HG03469 (cell line): ENCODE measurements at regions not wholly inside any gene's neighbourhood (a gene's known extent, or its start where the extent isn't known, plus 50 kb on each side); places are given as distances from the start of the nearest gene placed in this dataset.

Source experiments
- ATAC-seq: cut with Tn5 transposase; IDR thresholded peaks from one replicate; pipeline ENCODE4 v1.9.1; 2021; ENCODE audit warnings: mild to moderate bottlenecking, moderate library complexity, moderate number of reproducible peaks; ENCODE audit not compliant: unreplicated experiment

DNA sequence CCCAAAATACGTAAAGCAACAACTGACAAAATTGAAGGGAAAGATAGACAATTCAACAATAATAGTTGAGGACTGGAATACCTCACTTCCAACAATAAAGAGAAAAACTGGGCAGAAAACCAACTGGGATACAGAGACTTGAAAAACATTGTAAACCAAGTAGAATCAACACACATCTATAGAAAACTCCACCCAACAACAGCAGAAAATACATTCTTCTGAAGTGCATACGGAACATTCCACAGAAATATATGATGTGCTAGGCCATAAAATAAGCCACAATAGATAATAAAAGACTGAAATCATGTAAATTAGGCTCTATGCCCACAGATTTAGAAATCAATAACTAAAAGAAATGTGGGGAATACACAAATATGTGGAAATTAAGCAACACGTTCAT lies 98.4 kb upstream of the THBS1 start:
- ATAC-seq, result no peak

DNA sequence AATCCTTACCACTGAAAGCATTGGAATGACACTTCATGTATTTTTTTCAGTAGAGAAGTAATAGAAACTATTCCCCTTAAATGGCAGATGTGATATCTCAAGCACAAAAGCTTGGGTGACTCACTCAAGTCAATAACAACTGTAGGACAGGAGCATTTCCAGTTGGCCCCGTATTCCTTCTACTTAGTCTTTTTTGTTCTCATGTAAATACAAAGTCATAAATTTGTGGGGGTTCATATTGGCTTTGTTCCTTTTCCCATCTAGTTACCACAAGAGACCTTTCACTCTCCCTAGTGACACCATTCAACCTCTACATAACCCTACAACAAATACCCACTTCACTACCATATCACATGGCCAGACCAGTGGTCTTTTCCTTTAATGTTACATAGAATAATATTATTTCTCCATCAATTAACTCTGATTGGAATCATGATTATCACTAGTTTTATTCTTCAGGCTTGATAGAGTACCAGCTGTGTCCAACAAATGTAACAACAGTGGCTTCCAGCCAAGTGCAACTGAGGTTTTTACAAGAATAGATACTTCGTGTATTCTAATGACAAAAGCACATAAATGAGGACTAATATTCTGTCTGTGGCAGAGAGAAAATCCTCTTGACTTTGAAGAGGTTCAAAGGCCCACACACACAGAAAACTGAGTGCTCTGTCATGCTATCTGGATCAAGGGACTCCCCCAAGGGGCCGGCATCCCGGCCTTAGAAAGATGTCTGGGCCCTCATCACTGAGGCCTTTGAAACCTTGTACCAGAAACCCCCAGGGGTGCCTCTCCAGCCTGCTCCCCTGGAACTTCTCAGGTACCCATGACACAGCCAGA lies 94.0 kb upstream of the THBS1 start:
- ATAC-seq, result no peak

DNA sequence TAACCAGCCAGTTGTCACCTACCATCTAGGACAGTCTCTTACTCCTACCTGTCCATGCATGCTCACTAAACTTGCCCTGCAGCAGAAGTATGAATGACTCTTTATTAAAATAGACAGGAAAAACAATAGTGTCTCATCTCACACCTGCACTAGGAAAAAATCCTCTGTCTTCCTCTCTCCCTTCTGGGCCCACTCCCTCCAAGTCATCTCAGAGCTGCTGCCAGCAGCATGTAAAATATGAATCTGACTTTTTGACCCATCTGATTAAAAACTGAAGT lies 93.5 kb upstream of the THBS1 start:
- ATAC-seq, result no peak

DNA sequence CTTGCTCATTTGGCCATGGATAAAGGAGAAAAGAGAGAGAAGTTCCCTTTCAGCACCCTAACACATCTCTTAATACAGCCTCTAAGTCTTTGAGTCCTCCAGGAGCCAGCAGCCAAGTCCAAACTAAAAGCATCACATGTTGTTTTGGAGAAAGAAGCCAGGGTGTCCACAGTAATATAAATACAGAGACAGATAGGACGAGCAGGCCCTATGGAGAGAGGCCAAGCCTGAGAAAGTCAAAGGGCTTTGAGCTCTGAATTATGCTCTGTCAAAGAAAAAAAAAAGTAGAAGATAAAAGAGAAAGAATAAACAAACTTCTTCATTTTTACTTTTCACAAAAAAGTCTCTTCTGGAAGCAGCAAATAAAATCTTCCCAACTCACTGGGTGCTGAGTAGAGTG lies 92.4 kb upstream of the THBS1 start:
- ATAC-seq, result no peak

DNA sequence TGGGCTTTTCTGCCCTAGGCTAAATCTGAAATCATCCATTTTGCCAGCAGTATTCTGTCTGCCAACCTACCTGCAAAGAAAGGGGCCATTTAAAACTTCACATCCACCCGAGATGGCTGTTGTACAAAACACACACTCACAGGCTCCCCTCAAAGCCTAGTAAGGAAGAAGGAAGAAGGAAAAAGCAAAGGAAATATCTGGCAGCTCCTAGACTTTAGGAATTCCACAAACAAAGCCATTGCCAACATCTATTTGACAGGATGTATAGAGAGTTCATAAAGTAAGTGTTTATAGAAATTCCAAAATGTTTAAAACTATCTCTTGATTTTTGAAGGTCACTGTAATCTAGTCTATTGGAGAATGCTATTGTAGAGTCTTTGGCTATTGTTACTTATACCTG lies 91.9 kb upstream of the THBS1 start:
- ATAC-seq, result no peak

DNA sequence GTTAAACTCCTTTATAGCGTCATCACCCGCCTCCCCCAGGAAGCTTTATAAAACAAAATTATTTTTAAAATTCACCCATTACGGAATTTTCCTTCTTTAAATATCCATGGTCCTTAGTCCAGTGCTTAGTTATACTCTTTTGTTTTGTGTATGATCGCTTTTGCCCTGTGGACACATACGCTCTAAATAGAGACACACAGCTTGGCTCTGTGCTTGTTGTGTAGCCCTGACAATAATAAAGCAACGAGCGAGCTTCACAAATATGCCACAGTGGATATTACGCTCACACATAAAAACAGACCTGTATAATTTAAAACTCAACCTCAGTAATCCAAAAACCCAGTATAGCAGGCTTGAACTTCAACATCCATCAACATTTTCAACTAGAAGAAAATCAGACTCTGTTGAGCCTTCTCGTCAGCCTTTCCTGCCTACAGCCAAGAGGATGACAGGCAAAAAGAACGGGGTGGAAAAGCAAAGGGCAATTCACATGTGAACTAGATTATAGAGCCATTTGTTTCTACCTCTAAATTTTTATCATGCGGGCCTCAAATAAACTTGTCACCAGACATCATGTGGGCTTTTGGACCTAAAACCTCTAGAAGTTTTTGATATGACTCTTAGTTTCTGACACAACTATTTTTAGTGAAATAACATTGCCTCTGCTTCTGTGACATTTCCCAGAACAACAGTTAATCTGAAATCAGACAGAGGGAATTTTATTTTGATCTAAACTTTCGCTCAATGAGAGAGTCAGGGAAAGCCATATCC lies 89.6 kb upstream of the THBS1 start:
- ATAC-seq, result no peak

DNA sequence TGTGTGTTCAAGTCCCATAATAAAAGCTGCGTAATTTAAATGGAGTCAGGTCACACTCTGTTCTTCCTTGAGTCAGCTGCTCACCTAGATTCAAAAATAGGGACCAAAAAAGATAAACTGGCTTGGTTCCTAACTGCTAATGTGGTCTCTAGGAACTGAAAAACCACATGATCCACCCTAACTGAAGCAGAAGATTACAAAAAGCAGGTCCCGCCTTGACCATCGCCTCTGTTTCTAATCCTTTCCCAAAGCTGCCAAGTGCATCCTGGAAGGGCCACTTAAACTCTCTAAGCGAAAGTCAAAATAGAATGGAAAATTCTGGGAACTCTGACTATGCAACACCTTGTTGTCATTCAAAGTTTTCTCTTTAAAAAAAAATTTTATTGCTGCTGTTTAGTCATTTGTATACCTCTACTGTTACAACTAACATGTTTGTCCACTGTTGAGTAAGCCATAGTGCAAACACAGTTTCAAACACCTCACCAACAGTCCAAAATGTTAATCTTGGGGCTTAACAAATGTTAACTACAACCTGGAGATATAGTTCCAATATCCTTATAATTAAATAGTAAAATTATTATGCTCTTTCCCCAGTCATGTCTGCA lies 88.9 kb upstream of the THBS1 start:
- ATAC-seq, result no peak

DNA sequence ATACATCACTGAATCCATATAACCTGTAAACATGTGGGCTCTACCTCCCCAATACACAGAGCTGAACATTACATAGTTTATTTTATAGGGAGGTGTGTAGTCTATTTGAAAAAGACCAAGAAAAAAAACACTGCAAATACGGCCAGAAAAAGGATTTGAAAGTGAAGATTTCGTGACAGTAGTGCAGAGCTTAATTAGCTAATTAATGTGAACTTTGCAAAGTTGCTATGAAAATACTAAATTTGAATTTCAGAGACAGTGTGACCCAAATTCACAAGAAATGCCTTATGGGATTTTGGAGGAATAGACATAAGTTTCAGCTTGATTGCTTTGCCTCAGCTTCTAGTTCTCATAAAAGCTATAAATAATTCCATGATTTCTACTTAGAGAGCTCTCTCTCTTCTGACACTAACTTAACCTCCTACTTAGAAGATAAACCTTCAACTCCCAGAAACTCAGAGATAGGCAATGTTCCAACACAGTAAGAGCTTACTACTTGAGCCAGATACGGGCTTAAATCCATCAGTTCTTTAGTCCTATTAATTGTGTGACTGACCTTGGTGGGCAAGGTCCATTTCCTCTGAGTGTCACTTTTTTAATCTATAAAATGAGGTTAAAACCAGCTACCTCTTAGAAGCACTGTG lies 87.3 kb upstream of the THBS1 start:
- ATAC-seq, result no peak

DNA sequence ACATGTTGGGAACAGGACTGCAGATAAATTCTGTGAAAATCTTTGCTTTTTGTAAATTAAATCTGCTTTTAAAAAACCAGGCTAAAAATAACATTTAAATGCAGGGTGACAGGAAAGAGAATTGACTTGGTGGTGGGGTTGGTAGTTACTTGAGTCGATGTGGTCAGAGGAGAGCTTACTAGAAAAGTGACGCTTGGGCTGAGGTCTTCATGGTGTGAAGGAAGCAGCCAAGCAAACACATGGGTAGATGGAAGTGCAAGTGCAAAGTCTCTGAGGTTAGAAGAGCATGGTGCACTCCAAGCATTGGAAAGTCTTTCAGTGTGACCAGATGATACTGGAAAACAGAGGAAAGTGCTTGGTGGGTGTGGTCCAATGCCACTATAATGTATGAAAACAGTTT lies 86.4 kb upstream of the THBS1 start:
- no peak for ATAC-seq

DNA sequence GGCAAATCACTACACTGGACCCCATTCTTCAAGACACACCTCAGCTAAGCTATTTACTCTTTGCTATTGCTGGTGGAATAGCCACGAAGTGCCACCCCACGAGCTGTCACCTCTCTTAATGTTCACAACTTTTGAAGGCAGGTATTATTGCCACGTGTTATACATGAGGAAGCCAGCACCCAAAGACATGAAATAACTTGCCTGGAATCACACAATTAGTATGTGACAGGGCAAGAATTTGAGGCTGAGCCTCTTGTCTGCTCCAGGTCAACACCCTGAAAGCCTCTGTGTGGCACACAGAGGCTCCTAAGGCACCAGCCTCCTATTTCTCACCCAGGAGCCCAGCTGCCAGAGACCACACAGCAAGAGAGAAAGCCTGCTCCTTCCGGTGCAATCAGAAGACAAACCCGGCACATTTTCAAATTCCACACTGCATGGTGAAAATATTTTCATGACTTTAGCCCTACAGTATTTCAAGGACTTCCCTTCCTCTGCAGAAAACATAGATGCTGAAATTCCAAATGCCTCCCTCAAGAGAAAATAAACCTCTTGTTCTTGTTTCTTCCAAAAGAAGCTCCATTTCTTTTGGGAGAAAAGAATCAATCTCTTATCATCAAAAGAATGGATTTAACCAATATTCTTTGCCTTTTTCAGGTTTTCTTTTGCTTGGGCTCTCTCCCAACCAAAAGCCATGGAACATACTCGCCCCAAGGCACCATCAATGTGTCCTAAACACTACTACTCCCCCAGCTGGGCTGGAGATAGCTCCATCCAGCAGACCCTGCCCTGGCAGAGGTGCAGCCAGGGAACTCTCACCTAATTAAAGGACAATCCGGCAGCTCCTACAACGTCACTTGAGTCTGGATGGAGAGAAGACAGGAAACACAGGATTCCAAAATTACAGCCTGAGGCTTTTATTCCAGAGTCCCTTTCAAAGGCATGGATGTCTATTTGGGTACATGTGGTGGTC lies 84.7 kb upstream of the THBS1 start:
- no peak for ATAC-seq

DNA sequence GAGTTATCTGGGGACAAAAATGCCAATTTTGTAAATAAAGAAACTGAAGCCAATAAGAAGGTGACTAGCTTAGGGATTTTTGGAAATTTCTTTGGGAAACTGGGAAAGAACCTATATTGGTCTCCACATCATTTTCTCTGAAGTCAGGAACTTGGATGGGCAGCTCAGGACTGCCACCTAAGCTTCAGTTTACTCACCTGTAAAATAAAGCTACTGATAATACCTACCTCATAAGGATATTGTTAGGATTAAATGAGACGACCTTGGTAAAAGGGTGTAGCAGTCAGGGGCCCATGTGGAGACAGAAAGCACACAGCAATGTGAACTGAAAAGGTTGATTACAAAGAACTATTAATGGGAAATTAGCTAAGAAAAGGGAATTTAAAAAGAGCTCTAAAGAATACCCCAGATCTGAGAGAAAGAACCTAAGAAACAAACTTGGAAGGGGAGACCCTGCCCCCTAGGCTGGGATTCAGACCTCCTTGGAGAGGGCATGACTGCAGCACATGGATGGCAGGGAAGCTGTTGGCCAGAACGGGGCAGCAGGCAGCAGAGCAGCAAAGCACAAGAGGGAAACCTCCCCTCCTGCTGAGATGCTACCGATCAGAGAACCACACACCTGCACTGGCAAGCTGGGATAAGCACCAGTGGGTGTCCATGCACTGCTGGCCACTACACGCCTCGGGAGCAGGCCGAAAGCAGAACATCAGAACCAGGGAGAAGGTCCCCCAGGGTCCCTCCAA lies 83.7 kb upstream of the THBS1 start:
- ATAC-seq, result no peak

DNA sequence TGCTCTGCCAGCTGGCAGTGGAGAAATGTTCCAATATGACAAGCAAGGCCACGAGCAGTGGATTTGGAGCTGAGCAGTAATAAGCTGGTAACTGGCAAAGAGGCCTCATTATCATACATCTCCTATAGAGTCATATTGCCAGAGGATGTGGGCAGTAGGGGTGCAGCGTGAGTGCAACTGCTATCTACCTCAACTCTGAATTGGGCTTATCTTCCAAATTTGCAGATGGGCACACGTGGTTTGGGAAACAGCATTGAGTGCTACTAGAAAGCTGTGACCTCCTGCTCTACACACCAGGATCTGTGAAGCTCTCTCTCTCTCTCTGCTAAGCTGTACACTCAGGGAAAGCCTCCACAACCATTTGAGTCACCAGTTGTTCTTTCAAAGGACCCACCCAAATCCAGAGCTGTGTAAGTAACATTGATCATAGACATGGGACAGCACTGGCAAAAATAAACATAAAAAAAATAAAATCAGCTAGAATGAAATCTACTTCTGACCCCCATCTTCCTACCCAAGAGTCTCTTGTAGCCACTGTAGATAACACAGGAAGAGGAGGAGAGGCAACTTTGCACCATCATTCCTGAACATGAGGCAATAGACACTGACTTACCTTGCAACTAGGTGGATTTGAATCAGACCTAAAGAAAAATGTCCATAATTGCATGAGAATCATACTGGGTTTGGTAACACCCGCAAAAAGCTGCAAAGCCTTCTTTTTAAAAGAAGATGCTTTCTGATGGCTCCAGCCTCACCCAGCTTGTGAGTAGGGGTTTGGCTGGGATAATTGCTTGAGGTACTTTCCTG lies 82.9 kb upstream of the THBS1 start:
- ATAC-seq, result no peak

DNA sequence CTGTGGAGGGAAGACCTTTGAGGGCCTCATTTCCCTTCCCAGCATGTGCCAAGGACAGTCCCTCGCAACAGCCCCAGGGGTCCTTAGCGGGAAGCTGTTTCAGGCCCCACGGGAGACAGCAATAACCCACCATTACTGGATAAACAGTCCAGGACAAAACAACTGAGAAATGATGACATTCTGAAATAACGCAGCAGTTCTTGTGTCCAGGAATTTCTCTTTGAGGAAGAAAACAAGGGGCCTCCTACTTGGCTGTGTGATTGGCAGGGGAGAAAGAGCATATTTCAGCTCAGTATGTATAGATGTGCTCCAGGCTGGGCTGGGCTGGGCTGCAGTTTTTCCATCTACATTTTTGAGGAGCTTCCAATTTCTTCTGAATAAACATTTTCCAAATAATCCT lies 82.2 kb upstream of the THBS1 start:
- ATAC-seq, result no peak

DNA sequence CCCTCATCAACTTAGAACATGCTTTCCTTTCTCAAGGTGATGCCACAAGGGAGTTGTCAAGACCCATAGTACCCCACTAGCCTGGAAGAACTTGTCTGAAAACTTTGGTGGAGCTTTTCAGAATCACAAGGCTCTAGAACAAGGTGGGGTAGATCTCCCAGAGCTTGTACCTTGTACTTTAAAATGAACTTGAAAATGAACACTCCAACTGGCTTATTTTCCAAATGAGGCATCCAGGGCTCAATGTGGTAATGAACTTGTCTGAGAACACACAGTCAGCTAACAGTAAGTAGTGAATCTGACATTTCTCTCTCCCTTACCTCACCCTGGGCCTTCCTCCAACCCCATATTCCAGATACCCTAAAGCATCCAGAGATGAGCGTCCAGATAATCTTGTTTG lies 81.8 kb upstream of the THBS1 start:
- no peak for ATAC-seq

DNA sequence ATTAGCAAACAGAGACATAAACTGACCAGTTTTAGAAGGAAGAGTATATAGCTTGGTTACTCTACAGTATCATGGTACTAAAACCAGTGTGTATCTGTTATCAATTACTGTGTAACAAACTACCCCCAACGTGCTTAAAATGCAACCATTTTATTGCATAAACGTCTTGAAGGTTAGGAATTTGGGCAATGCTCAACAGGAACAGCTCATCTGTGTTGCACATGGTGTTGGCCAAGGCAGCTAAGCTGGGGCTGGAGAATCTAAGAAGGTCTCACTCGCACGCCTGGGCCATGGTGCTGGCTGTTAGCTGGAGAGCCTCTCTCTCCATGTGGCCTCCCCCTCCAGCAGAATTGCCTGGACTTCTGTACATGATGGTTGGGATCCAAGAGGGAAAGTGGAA lies 81.2 kb upstream of the THBS1 start:
- no peak for ATAC-seq

DNA sequence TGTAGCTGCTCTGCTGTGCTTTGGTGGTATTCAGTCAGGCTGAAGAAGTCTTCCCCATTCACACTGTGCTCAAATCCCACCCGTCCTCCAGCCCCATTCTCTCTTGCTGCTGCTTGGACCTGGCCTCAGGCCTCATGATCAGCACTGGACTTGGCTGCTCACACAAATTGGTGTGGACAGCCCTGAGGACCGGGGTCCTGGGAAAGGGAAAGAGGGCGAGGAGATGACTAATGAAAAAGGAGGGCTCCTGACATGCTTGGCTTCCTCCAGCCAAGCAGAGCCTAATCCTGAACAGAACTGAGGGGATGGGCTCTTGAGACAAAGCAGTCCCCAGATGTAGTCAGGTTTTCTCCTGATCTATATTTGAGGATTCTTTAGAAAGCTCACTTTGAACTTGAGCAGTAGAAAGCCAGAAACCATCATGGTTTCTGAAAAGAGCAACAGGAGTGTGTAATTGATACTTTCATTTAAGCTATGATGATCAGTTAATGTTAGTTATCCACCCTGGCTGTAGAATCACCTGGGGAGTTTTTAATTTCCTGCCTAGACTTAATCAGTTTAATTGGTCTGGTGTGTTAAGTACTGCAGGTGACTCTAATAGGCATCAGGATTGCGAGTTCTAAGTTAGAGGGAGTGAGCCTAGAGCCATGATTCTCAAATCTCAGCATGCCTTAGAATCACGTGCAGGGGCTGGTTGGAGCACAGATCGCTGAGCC lies 79.4 kb upstream of the THBS1 start:
- no peak for ATAC-seq

DNA sequence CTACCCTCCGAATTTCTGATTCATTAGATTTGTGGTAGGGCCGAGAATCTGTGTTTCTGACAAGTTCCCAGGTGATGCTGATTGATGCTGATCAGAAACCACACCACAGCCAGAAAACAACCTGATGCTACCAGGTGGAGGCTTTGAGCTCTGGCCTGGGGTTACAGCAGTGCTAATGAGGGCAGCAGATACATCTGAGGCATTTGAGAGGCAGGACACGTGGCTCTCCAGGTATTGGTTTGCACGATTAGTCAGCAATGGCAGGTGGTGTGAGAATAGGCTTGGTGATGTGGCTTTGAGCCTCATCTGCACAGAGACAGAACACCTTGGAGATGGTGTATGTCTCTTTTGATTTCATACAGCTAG lies 78.8 kb upstream of the THBS1 start:
- ATAC-seq, result no peak

DNA sequence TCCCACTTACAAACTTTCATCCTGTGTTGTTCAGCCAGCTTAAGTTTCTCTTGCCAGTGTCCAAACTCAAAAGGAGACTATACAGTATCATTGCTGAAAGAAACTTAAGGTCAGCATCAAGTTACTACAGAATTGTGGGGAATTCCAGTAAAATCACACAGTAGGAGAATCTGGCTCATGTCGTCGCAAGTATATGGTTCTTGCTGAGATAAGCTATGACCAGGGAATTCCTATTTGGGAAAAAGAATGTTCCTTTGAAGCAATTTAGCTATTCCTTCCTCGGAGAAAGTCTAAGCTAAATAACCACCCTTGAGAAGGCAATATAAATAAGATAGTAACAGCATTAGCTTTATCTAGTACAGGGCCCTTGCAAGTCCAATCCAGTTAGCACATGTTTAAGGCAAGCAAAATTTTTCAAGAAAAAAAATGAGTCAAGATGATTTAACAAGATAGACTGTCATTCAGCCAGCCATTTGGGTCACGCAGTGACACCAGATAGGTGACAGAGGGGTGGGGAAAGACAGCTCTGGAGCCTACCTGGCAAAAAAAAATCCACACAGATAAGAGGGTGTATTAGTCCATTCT lies 78.2 kb upstream of the THBS1 start:
- no peak for ATAC-seq
